ENCODE measurements at regions not wholly inside any gene's neighbourhood (a gene's known extent, or its start where the extent isn't known, plus 50 kb on each side); places are given as distances from the start of the nearest gene placed in this dataset.
"Not testable (repeated sequence)": the region's sequence is repeated elsewhere in the genome, so short reads cannot be mapped to it uniquely, and the experiment has no call there.

DNA sequence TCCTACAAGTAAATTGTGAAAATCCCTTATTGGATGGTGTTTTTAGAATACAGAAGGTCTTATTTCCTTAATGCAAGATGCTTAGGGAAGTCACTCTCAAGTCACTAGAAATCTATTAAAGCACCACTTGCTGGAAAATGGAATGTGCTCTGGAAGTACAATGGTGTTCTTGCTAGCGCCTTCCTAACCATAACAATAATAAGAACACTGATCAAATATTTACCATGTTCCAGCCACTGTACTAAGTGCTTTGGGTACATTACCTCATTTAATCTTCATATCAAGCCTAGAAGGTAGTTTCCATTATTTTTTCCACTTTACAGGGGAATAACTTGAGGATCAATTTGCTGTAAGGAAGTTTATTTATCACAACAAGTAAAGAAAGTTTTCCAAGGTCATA, 75.1 kb downstream of the FAM72B start:
- DNase-seq (ENCODE audit: low read depth in 2 of 2), result not testable (repeated sequence)

DNA sequence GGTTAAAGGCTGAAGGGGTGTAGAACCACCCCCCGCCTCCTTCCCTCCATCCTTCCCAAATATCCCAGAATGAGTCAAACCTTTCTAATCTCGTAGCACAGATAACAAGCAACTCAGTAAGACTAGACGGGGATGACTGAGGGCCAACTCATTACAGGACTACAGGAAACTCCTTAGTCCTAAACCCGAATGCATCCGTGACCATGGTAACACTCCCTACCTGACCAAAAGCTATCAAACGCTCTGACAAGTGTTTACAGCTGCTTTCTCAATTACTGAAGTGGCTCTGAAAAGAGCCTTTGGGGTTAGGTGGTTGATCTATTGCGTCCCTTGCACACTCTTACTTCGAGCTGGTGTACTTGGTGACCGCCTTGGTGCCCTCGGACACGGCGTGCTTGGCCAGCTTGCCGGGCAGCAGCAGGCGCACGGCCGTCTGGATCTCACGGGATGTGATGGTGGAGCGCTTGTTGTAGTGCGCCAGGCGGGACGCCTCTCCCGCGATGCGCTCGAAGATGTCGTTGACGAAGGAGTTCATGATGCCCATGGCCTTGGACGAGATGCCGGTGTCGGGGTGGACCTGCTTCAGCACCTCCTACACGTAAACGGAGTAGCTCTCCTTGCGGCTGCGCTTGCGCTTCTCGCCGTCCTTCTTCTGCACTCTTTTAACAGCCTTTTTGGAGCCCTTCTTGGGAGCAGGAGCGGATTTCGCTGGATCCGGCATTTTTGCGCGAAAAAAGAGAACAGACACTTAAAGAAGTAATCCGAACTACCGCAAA, 67.4 kb downstream of the FAM72B start:
- DNase-seq (ENCODE audit: low read depth in 2 of 2), result not testable (repeated sequence)

GRCh38 chr1:121117298-121117611, 66.9 kb downstream of the FAM72B start:
- DNase-seq (ENCODE audit: low read depth in 2 of 2), result not testable (repeated sequence)

DNA sequence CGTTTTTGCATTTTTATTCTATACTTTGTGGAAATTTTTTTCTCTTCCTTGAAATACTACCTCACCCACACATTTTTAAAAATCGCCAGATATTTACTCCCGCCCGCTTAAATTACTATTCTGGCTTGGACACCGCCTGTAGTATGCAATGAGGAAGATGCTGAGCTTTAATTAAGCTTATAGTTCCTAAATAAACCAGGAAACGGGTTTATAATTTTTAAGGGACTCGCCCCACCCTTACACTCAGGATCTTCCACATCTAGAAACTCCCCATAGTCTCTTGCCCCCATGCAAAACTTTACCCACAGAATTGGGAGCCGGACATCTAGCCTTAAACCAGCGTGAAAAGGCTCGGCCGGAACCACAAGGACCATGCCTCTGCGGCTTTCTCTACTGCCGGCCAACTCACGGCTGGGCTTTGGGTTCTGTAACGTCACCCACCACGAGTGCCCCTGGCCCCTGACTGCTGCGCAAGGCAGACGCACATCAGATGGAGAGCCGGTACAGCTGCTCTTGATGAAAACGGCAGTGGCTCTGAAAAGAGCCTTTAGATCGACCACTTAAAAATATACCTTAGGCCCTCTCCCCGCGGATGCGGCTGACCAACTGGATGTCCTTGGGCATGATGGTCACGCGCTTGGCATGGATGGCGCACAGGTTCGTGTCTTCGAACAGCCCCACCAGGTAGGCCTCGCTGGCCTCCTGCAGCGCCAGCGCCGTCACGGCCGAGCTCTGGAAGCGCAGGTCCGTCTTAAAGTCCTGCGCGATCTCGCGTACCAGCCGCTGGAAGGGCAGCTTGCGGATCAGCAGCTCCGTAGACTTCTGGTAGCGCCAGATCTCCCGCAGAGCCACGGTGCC, 66.3 kb downstream of the FAM72B start:
- DNase-seq (ENCODE audit: low read depth in 2 of 2), result not testable (repeated sequence)
